ENCODE measurements at regions not wholly inside any gene's neighbourhood (a gene's known extent, or its start where the extent isn't known, plus 50 kb on each side); places are given as distances from the start of the nearest gene placed in this dataset.

- H3K4me3 Mint-ChIP-seq, result no peak overlapping the region
Measured at GRCh38 chrX:42025861-42026260, 102.5 kb upstream of the CASK start.

GRCh38 chrX:42023122-42023521 lies 99.8 kb upstream of the CASK start:
- no peak overlapping the region for H3K4me3 Mint-ChIP-seq
- POLR2A ChIA-PET, result no interaction called here
- H3K9me3 ChIP-seq (ENCODE audit: control insufficient read depth in 1 of 2, insufficient read depth in 1 of 2, low read length in 2 of 2), result no peaks in the 10 kb centered on the region
- H3K4me1 ChIP-seq (ENCODE audit: insufficient read depth, low read length), result peaks cover 7% of the 10 kb centered on the region
- H3K9me3 Mint-ChIP-seq, result no peaks in the 10 kb centered on the region
- peaks cover 10% of the 10 kb centered on the region for H3K4me1 Mint-ChIP-seq (ENCODE audit: low read depth)
- ATAC-seq (ENCODE audit: poor library complexity) (no peak), DNase-seq (no peak)
- no peak for TF ChIP-seq CTCF (IDR thresholded peaks at IDR 0.05)
- no peak overlapping the region for H3K27ac Mint-ChIP-seq
- CTCF ChIA-PET, result no interaction called here
- H3K27me3 Mint-ChIP-seq, result no peaks in the 10 kb centered on the region
- no peaks in the 10 kb centered on the region for H3K27me3 ChIP-seq (ENCODE audit: control insufficient read depth in 1 of 2, insufficient read depth in 2 of 2, low read length in 2 of 2)
- no peak overlapping the region for H3K27ac ChIP-seq (ENCODE audit: low read depth in 1 of 2, low read length in 2 of 2)
- no peaks in the 10 kb centered on the region for H3K36me3 ChIP-seq (ENCODE audit: insufficient read depth, low read length)
- no peak overlapping the region for H3K4me3 ChIP-seq (ENCODE audit: low read length)
- intact Hi-C loops (cut with DNase I, micrococcal nuclease), result no loop called here
- no peaks in the 10 kb centered on the region for H3K36me3 Mint-ChIP-seq (ENCODE audit: low read depth)

More at GRCh38 chrX:42025861-42026260, 102.5 kb upstream of the CASK start:
- H3K36me3 ChIP-seq (ENCODE audit: insufficient read depth, low read length), result no peaks in the 10 kb centered on the region
- H3K9me3 Mint-ChIP-seq, result no peaks in the 10 kb centered on the region
- intact Hi-C loops (cut with DNase I, micrococcal nuclease), result no loop called here
- H3K36me3 Mint-ChIP-seq (ENCODE audit: low read depth), result no peaks in the 10 kb centered on the region
- H3K27me3 Mint-ChIP-seq, result no peaks in the 10 kb centered on the region
- DNase-seq (no peak), ATAC-seq (ENCODE audit: poor library complexity) (no peak)
- H3K4me1 ChIP-seq (ENCODE audit: insufficient read depth, low read length), result peaks cover 1% of the 10 kb centered on the region
- no peaks in the 10 kb centered on the region for H3K27me3 ChIP-seq (ENCODE audit: control insufficient read depth in 1 of 2, insufficient read depth in 2 of 2, low read length in 2 of 2)
- CTCF ChIA-PET, result no interaction called here
- no peaks in the 10 kb centered on the region for H3K9me3 ChIP-seq (ENCODE audit: control insufficient read depth in 1 of 2, insufficient read depth in 1 of 2, low read length in 2 of 2)
- no peak overlapping the region for H3K27ac Mint-ChIP-seq
- POLR2A ChIA-PET, result no interaction called here
- no peaks in the 10 kb centered on the region for H3K4me1 Mint-ChIP-seq (ENCODE audit: low read depth)
- no peak for TF ChIP-seq CTCF (IDR thresholded peaks at IDR 0.05)
- H3K27ac ChIP-seq (ENCODE audit: low read depth in 1 of 2, low read length in 2 of 2), result no peak overlapping the region
- no peak overlapping the region for H3K4me3 ChIP-seq (ENCODE audit: low read length)

GRCh38 chrX:42022158-42022557 lies 98.8 kb upstream of the CASK start:
- H3K4me3 Mint-ChIP-seq, result no peak overlapping the region
- Histone ChIP-seq H3K27me3 (ENCODE audit: control insufficient read depth in 1 of 2, insufficient read depth in 2 of 2, low read length in 2 of 2) (no peaks in the 10 kb centered on the region), H3K27ac (ENCODE audit: low read depth in 1 of 2, low read length in 2 of 2) (no peak overlapping the region), H3K4me3 (ENCODE audit: low read length) (no peak overlapping the region), H3K9me3 (ENCODE audit: control insufficient read depth in 1 of 2, insufficient read depth in 1 of 2, low read length in 2 of 2) (no peaks in the 10 kb centered on the region), H3K4me1 (ENCODE audit: insufficient read depth, low read length) (peaks cover 7% of the 10 kb centered on the region), H3K36me3 (ENCODE audit: insufficient read depth, low read length) (no peaks in the 10 kb centered on the region)
- H3K4me1 Mint-ChIP-seq (ENCODE audit: low read depth), result peaks cover 10% of the 10 kb centered on the region
- no peak overlapping the region for H3K27ac Mint-ChIP-seq
- H3K36me3 Mint-ChIP-seq (ENCODE audit: low read depth), result no peaks in the 10 kb centered on the region
- DNase-seq (no peak), ATAC-seq (ENCODE audit: poor library complexity) (no peak)
- no peak for TF ChIP-seq CTCF (IDR thresholded peaks at IDR 0.05)
- POLR2A ChIA-PET, result no interaction called here
- no peaks in the 10 kb centered on the region for H3K9me3 Mint-ChIP-seq
- intact Hi-C loops (cut with DNase I, micrococcal nuclease), result no loop called here
- no peaks in the 10 kb centered on the region for H3K27me3 Mint-ChIP-seq
- CTCF ChIA-PET, result no interaction called here

Measured in CD4-positive, alpha-beta T cell (primary cell).